Prostate gland (tissue), 2 donors: ENCODE measurements at regions not wholly inside any gene's neighbourhood (a gene's known extent, or its start where the extent isn't known, plus 50 kb on each side); places are given as distances from the start of the nearest gene placed in this dataset.

Experiments
- DNase-seq: peaks from one replicate; pipeline ENCODE4 v3.0.0-alpha.2; 2019; ENCODE audit warnings: low spot score
- H3K27ac ChIP-seq, 2 donors: fragments of 200-600 bp; sonication (generic); 2 replicates each; pipeline ENCODE4 v1.5.1; 2017 to 2019
- H3K27me3 ChIP-seq: fragments of 200-600 bp; sonication (generic); replicated peaks from 2 replicates; pipeline ENCODE4 v1.5.1; 2019; ENCODE audit not compliant: insufficient read depth
- H3K36me3 ChIP-seq, 2 donors: fragments of 200-600 bp; sonication (generic); 1 replicate in 1 of 2; 2 replicates in 1 of 2; pipeline versions ENCODE4 v1.5.1 to v1.8.1; 2017 to 2019
- H3K4me1 ChIP-seq: fragments of 200-600 bp; sonication (generic); replicated peaks from 2 replicates; pipeline ENCODE4 v1.5.1; 2019
- H3K4me3 ChIP-seq, 2 donors: fragments of 200-600 bp; sonication (generic); 2 replicates each; pipeline ENCODE4 v1.5.1; 2017 to 2019
- H3K9me3 ChIP-seq: fragments of 200-600 bp; sonication (generic); 2 replicates; pipeline ENCODE4 v1.5.1; 2017
- POLR2A ChIP-seq: fragments of 450-650 bp; IDR thresholded peaks from one replicate; pipeline ENCODE4 v1.6.1; 2016; ENCODE audit warnings: antibody characterized with exemption, mild to moderate bottlenecking
- POLR2AphosphoS5 ChIP-seq: sonication (generic); formaldehyde crosslinking; IDR thresholded peaks from one replicate; pipeline ENCODE4 v1.6.1; 2017; ENCODE audit warnings: antibody characterized with exemption
- WGBS: methylation state at CpG from one replicate; pipeline ENCODE4 v1.1.5; 2018; 5-methylcytosine and 5-hydroxymethylcytosine counted together
- intact Hi-C: fragments of 100-400 bp; cut with DNase I; formaldehyde crosslinking; loops from one replicate; pipeline ENCODE4 v1.14.2; 2022
- TF ChIP-seq, protein P1 (sequence below), 4 experiments: fragments of 200-600 bp in 2 of 4; fragments of 450-650 bp in 2 of 4; sonication (generic) in 2 of 4; IDR thresholded peaks; 1 replicate in 3 of 4; 2 replicates in 1 of 4; pipeline ENCODE4 v1.5.1; 2016 to 2019; ENCODE audit warnings: antibody characterized with exemption in 4 of 4, mild to moderate bottlenecking in 2 of 4, moderate library complexity in 2 of 4

DNA sequence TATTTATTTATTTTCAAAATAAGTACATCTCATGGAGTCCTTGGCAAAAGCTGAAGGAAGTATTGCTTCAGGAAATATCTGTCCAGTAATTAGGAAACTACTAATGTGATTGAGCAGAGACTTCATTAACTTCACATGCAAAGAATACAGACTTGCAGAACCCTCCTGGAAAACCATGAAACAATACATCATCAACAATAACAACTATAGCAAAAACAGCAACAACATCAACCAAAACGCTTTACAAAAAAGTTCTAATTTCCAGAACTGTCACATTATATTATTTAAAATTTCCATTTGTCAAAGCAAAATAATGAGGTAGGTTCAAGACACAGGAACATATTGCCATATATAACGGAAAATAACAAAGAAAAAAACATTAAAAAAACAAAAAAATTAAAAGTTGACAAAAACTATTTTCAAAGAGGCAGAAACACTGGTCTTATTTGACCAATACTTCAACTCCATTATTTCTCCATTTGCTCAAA is 79.8 kb upstream of the TOP3B start:
- H3K27ac ChIP-seq = no peak overlapping the region
- no peaks in the 10 kb centered on the region for H3K9me3 ChIP-seq
- TF ChIP-seq POLR2AphosphoS5 = no peak
- TF ChIP-seq POLR2A = no peak
- TF ChIP-seq, protein P1, sequence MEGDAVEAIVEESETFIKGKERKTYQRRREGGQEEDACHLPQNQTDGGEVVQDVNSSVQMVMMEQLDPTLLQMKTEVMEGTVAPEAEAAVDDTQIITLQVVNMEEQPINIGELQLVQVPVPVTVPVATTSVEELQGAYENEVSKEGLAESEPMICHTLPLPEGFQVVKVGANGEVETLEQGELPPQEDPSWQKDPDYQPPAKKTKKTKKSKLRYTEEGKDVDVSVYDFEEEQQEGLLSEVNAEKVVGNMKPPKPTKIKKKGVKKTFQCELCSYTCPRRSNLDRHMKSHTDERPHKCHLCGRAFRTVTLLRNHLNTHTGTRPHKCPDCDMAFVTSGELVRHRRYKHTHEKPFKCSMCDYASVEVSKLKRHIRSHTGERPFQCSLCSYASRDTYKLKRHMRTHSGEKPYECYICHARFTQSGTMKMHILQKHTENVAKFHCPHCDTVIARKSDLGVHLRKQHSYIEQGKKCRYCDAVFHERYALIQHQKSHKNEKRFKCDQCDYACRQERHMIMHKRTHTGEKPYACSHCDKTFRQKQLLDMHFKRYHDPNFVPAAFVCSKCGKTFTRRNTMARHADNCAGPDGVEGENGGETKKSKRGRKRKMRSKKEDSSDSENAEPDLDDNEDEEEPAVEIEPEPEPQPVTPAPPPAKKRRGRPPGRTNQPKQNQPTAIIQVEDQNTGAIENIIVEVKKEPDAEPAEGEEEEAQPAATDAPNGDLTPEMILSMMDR (IDR thresholded peaks at IDR 0.05) = no peak
- intact Hi-C loops = no loop called here
- H3K36me3 ChIP-seq = no peaks in the 10 kb centered on the region
- DNase-seq = no peak
- H3K4me1 ChIP-seq = peaks cover 5% of the 10 kb centered on the region
- no peaks in the 10 kb centered on the region for H3K27me3 ChIP-seq
- WGBS = 92% methylated on average over 2 of the region's 2 CpGs
- no peak overlapping the region for H3K4me3 ChIP-seq

DNA sequence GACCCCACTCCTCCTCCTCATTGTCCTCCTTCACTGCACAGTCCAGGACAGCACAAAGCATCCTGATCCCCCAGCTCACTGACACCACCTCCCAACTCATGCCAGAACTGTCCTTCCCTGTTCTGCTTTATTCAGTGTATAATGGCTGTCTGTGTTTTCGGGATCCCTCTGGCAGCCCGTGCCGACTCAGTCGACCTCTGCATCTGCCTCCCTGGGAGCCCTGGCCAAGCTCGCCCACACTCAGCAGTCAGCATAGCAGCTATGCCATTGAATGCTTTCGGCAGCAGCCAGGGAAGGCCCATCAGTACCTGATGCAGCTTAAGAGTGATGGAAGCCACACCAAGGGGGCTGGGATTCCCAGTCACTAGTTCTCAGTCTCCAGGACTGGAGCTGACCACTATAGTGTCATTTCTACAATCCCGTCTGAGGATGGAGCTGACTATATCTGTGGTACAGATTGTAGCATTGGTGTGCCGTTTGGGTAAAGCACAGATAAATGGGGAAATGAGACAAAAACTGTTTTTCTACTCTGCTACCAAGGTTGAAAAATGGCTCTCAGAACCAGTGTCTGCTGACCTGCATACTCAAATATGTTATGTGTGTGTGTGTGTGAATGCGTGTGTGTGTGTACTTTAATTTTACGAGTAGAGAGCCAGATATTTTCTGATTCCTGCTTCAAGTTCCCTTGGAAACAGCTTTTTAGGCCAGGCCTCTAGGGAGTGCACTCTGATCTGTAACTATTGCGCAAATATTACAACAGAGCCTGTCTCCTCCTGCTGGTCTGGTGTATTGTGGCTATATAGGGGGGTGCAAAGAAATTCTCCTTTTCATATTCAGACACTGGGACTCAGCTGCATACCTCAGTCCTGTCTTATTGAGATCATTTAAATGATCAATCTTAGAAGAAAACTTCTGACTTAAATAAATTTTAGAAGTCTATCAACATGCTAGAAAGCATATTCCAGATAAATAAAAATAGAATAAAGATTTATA is 78.8 kb upstream of the TOP3B start:
- Histone ChIP-seq H3K4me3 (no peak overlapping the region), H3K27me3 (no peaks in the 10 kb centered on the region), H3K36me3 (no peaks in the 10 kb centered on the region), H3K27ac (peak overlapping the region; percentile 39 to 53), H3K9me3 (no peaks in the 10 kb centered on the region), H3K4me1 (peaks cover 5% of the 10 kb centered on the region)
- 42% methylated on average over 11 of the region's 11 CpGs for WGBS
- peak; percentile 30 for TF ChIP-seq POLR2AphosphoS5
- TF ChIP-seq, protein P1 (IDR thresholded peaks at IDR 0.05) = peak in 2 of 4 experiments; percentile 17 to 38
- TF ChIP-seq POLR2A = no peak
- intact Hi-C loops = no loop called here
- no peak for DNase-seq

- TF ChIP-seq, protein P1 (IDR thresholded peaks at IDR 0.05) = peak in 2 of 4 experiments; percentile 26 to 30
- TF ChIP-seq POLR2AphosphoS5 = no peak
- WGBS = 60% methylated on average over 11 of the region's 11 CpGs
- Histone ChIP-seq H3K9me3 (no peaks in the 10 kb centered on the region), H3K36me3 (no peaks in the 10 kb centered on the region), H3K27ac (peak overlapping the region in 1 of 2 donors; percentile 53), H3K27me3 (no peaks in the 10 kb centered on the region), H3K4me1 (peaks cover 5% of the 10 kb centered on the region), H3K4me3 (no peak overlapping the region)
- no peak for DNase-seq
- intact Hi-C loops = no loop called here
These were observed 77.9 kb upstream of the TOP3B start for GRCh38 chr22:22060200-22061084.

- no peaks in the 10 kb centered on the region for H3K36me3 ChIP-seq
- intact Hi-C loops = no loop called here
- TF ChIP-seq, protein P1 (IDR thresholded peaks at IDR 0.05) = no peak
- TF ChIP-seq POLR2AphosphoS5 (no peak), POLR2A (no peak)
- H3K27ac ChIP-seq = no peak overlapping the region
- H3K9me3 ChIP-seq = no peaks in the 10 kb centered on the region
- H3K27me3 ChIP-seq = no peaks in the 10 kb centered on the region
- H3K4me3 ChIP-seq = no peak overlapping the region
- 91% methylated on average over 3 of the region's 3 CpGs for WGBS
- no peak for DNase-seq
- peaks cover 5% of the 10 kb centered on the region for H3K4me1 ChIP-seq
These were observed 76.9 kb upstream of the TOP3B start for GRCh38 chr22:22059291-22060002.
